IMR-90 (cell line): ENCODE measurements at regions not wholly inside any gene's neighbourhood (a gene's known extent, or its start where the extent isn't known, plus 50 kb on each side); places are given as distances from the start of the nearest gene placed in this dataset.
A peak's percentile ranks its signal among the peaks of the same experiment; 100 is the strongest.

Experiments used
- ATAC-seq: fragments of 200-7000 bp; cut with Tn5 transposase; 2 replicates; pipeline ENCODE4 v1.9.1; 2020; ENCODE audit warnings: low read depth, mild to moderate bottlenecking, moderate library complexity
- BruUV-seq: library from RNA; stranded (reverse); fragments of 400-500 nt; replicated peaks from 2 replicates; lab custom pipeline; 2021; lab: Mats Ljungman, UMichigan
- CTCF ChIA-PET: fragments of 300-600 bp; formaldehyde crosslinking; extraction: SDS; loops from one replicate; lab custom pipeline; 2021; ENCODE audit warnings: antibody characterized with exemption; lab: Yijun Ruan, JAX
- POLR2A ChIA-PET: fragments of 300-600 bp; sonication (Branson Sonifier 250); formaldehyde crosslinking; loops from one replicate; lab custom pipeline; 2022; ENCODE audit warnings: antibody characterized with exemption; ENCODE audit not compliant: unreplicated experiment; lab: Charles Lee
- DNase-seq: peaks from one replicate; pipeline ENCODE4 v3.0.0; 2013
- H2AFZ ChIP-seq: replicated peaks from 2 replicates; pipeline ENCODE3; 2013; ENCODE audit warnings: low read length, mild to moderate bottlenecking; ENCODE audit not compliant: poor library complexity
- H2AK5ac ChIP-seq: 2 replicates; pipeline ENCODE4 v1.6.1; 2013; ENCODE audit warnings: low read depth, low read length, inconsistent platforms
- H2AK9ac ChIP-seq: replicated peaks from 2 replicates; pipeline ENCODE3; 2013; ENCODE audit warnings: mild to moderate bottlenecking, low read depth, low read length, moderate library complexity; ENCODE audit not compliant: poor library complexity
- H2BK120ac ChIP-seq: 2 replicates; pipeline ENCODE4 v1.6.1; 2013; ENCODE audit warnings: low read depth, low read length, inconsistent platforms
- H2BK15ac ChIP-seq: 3 replicates; pipeline ENCODE4 v1.6.1; 2013; ENCODE audit warnings: low read depth, low read length, inconsistent platforms
- H2BK20ac ChIP-seq: 2 replicates; pipeline ENCODE4 v1.6.1; 2013; ENCODE audit warnings: low read depth, mild to moderate bottlenecking, inconsistent platforms, low read length, moderate library complexity
- H2BK5ac ChIP-seq: 2 replicates; pipeline ENCODE4 v1.6.1; 2013; ENCODE audit warnings: mild to moderate bottlenecking, low read depth, low read length, inconsistent platforms; ENCODE audit not compliant: poor library complexity, severe bottlenecking
- H3K14ac ChIP-seq: replicated peaks from 2 replicates; pipeline ENCODE4 v1.6.1; 2013; ENCODE audit warnings: low read depth, low read length, inconsistent platforms
- H3K18ac ChIP-seq: 2 replicates; pipeline ENCODE4 v1.6.1; 2013; ENCODE audit warnings: low read depth, low read length, control low read depth
- H3K23ac ChIP-seq: 2 replicates; pipeline ENCODE4 v1.6.1; 2013; ENCODE audit warnings: low read depth, low read length, inconsistent platforms
- H3K27ac ChIP-seq: 2 replicates; pipeline ENCODE4 v1.5.1; 2013; ENCODE audit warnings: mild to moderate bottlenecking, control low read depth, low read length; ENCODE audit not compliant: insufficient read depth
- H3K27me3 ChIP-seq: 2 replicates; pipeline ENCODE4 v1.6.1; 2013; ENCODE audit warnings: low read length; ENCODE audit not compliant: control insufficient read depth, insufficient read depth
- H3K36me3 ChIP-seq: 2 replicates; pipeline ENCODE4 v1.6.1; 2013; ENCODE audit warnings: low read length, mixed read lengths; ENCODE audit not compliant: control insufficient read depth, insufficient read depth
- H3K4ac ChIP-seq: 2 replicates; pipeline ENCODE4 v1.6.1; 2013; ENCODE audit warnings: low read depth, low read length, inconsistent platforms
- H3K4me1 ChIP-seq: 2 replicates; pipeline ENCODE4 v1.6.1; 2013; ENCODE audit warnings: low read length, mixed read lengths; ENCODE audit not compliant: control insufficient read depth, insufficient read depth
- H3K4me2 ChIP-seq: 2 replicates; pipeline ENCODE4 v1.6.1; 2013; ENCODE audit warnings: low read depth, mild to moderate bottlenecking, control low read depth, low read length, moderate library complexity
- H3K4me3 ChIP-seq: 2 replicates; pipeline ENCODE4 v1.5.1; 2013; ENCODE audit warnings: low read depth, mild to moderate bottlenecking, control low read depth, low read length, moderate library complexity; ENCODE audit not compliant: insufficient read depth
- H3K56ac ChIP-seq: 2 replicates; pipeline ENCODE4 v1.6.1; 2013; ENCODE audit warnings: low read length, inconsistent platforms; ENCODE audit not compliant: insufficient read depth; ENCODE audit errors: extremely low read depth
- H3K79me1 ChIP-seq, 2 experiments: 2 replicates each; pipeline ENCODE4 v1.6.1; 2013; ENCODE audit warnings: low read length in 2 of 2, inconsistent platforms in 1 of 2, low read depth in 1 of 2
- H3K9ac ChIP-seq: 2 replicates; pipeline ENCODE4 v1.6.1; 2013; ENCODE audit warnings: low read depth, low read length, control low read depth
- H3K9me1 ChIP-seq: 2 replicates; pipeline ENCODE4 v1.6.1; 2013; ENCODE audit warnings: low read length, inconsistent platforms; ENCODE audit not compliant: insufficient read depth
- H3K9me3 ChIP-seq: 2 replicates; pipeline ENCODE4 v1.6.1; 2013; ENCODE audit warnings: low read length; ENCODE audit not compliant: control insufficient read depth, insufficient read depth
- H4K20me1 ChIP-seq: 2 replicates; pipeline ENCODE4 v1.6.1; 2013; ENCODE audit warnings: low read length, inconsistent platforms; ENCODE audit not compliant: insufficient read depth
- H4K5ac ChIP-seq: 2 replicates; pipeline ENCODE4 v1.6.1; 2013; ENCODE audit warnings: mild to moderate bottlenecking, low read depth, low read length, control low read depth
- H4K8ac ChIP-seq, 2 experiments: 2 replicates each; pipeline ENCODE4 v1.6.1; 2013; ENCODE audit warnings: low read depth in 2 of 2, low read length in 2 of 2, control low read depth in 1 of 2, inconsistent platforms in 1 of 2
- H4K91ac ChIP-seq: 2 replicates; pipeline ENCODE4 v1.6.1; 2013; ENCODE audit warnings: low read depth, low read length, inconsistent platforms; ENCODE audit not compliant: insufficient read depth
- CHD1 ChIP-seq: IDR thresholded peaks from 2 replicates; pipeline ENCODE4 v1.6.1; 2012; ENCODE audit warnings: low read depth, low read length, improper control_type of control experiment
- MAFK ChIP-seq: IDR thresholded peaks from 2 replicates; pipeline ENCODE4 v1.6.1; 2012; ENCODE audit warnings: low read depth, low read length, improper control_type of control experiment
- WGBS, 2 experiments: methylation state at CpG; one replicate each; pipeline versions ENCODE4 v1.1.5 to v1.1.7; 2013; ENCODE audit warnings: missing lambda C conversion rate in 2 of 2; ENCODE audit not compliant: insufficient read length in 1 of 2; ENCODE audit errors: extremely low coverage in 2 of 2; 5-methylcytosine and 5-hydroxymethylcytosine counted together
- dilution Hi-C: fragments of 300-500 bp; cut with HindIII; formaldehyde crosslinking; loops from one replicate; pipeline ENCODE4 v1.14.3; 2018; ENCODE audit warnings: low sequenced_read_pairs; ENCODE audit not compliant: unreplicated experiment
- in situ Hi-C: fragments of 300-500 bp; cut with MboI; formaldehyde crosslinking; loops from 3 replicates; pipeline ENCODE4 v1.14.3; 2019; ENCODE audit warnings: low sequenced_read_pairs, inconsistent platforms, mixed read lengths
- intact Hi-C: fragments of 100-400 bp; cut with micrococcal nuclease; formaldehyde crosslinking; loops from 2 replicates; pipeline ENCODE4 v1.10.0; 2022

DNA sequence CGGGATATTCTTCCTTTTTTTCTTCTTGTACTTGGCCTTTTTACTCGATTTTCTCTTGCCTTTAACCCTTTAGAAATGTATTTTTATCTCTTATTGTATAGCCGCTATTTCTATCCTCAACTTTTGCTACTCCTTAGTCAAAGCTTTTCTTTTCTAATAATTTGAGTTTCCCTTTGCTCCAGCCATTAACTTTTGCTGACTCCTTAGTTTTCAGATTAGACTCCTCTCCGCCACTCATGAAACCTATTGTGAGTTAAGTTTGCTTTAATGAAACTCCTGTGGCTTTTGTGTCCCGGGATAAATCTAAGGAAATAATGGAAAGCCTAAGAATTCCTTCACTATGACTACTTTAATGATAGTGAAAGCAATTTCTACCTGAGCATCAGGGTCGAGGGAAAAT lies 590.3 kb upstream of the CITED2 start:
- Histone ChIP-seq H4K20me1 (no peaks in the 10 kb centered on the region), H4K5ac (no peak overlapping the region), H3K4me3 (no peak overlapping the region), H3K56ac (no peak overlapping the region), H3K23ac (no peak overlapping the region), H3K4me2 (no peak overlapping the region; the same call in 1 of the 2 replicates), H3K27ac (no peak overlapping the region), H2BK5ac (no peak overlapping the region), H3K27me3 (no peaks in the 10 kb centered on the region), H4K8ac (no peak overlapping the region), H4K91ac (no peak overlapping the region), H3K18ac (peak overlapping the region; percentile 47), H3K14ac (no peak overlapping the region), H2AK5ac (no peak overlapping the region), H3K9me1 (no peaks in the 10 kb centered on the region), H2BK15ac (no peak overlapping the region), H2BK20ac (peak overlapping the region; percentile 34; the same call in 1 of the 2 replicates), H3K4ac (peak overlapping the region; percentile 17; the same call in 1 of the 2 replicates), H2AK9ac (no peak overlapping the region), H2AFZ (no peak overlapping the region), H3K4me1 (peaks cover 3% of the 10 kb centered on the region), H3K79me1 (no peaks in the 10 kb centered on the region), H3K36me3 (no peaks in the 10 kb centered on the region), H2BK120ac (peak overlapping the region; percentile 39; the same call in 1 of the 2 replicates), H3K9ac (no peak overlapping the region), H3K9me3 (no peaks in the 10 kb centered on the region)
- WGBS, 2 experiments = no CpG with 5 or more reads among the region's 6 CpGs
- in situ Hi-C loops (no loop called here), dilution Hi-C loops (no loop called here), intact Hi-C loops (no loop called here)
- POLR2A ChIA-PET = interaction anchor here (0.7 kb wide), 1 partner anchor 591 kb away, joined by 3 read pairs; the partner anchor contains the start of gene CITED2
- ATAC-seq (no peak), DNase-seq (no peak)
- no TSS peak for BruUV-seq
- TF ChIP-seq MAFK (peak; percentile 70), CHD1 (no peak)
- CTCF ChIA-PET = no interaction called here
